NCI-H1417 treated with DMSO at 0.1 percent for 48 hours (cell line): ENCODE measurements at regions not wholly inside any gene's neighbourhood (a gene's known extent, or its start where the extent isn't known, plus 50 kb on each side); places are given as distances from the start of the nearest gene placed in this dataset.
"Not testable (repeated sequence)": the region's sequence is repeated elsewhere in the genome, so short reads cannot be mapped to it uniquely, and the experiment has no call there.

Experiments used
- DNase-seq: peaks from one replicate; lab custom pipeline; 2025; lab: John Stamatoyannopoulos, UW

GRCh38 chr6:15904651-15905376 is 224.1 kb upstream of the MYLIP start:
- DNase-seq = no peak

- DNase-seq = no peak
Measured at GRCh38 chr6:15901141-15902115, 227.5 kb upstream of the MYLIP start.

GRCh38 chr6:15898693-15899092 is 230.2 kb upstream of the MYLIP start:
- DNase-seq = no peak

- DNase-seq = no peak
Measured at GRCh38 chr6:15897063-15897876, 231.6 kb upstream of the MYLIP start.

GRCh38 chr6:15894973-15895725 is 232.3 kb upstream of the DTNBP1 start:
- no peak for DNase-seq

- no peak for DNase-seq
Measured at GRCh38 chr6:15893556-15894253, 230.9 kb upstream of the DTNBP1 start.

GRCh38 chr6:15892369-15892768 is 229.5 kb upstream of the DTNBP1 start:
- DNase-seq = no peak

- no peak for DNase-seq
Measured at GRCh38 chr6:15888798-15889772, 226.3 kb upstream of the DTNBP1 start.

- DNase-seq = no peak
Measured at GRCh38 chr6:15887491-15888461, 224.9 kb upstream of the DTNBP1 start.

- DNase-seq = no peak
Measured at GRCh38 chr6:15885624-15886023, 222.8 kb upstream of the DTNBP1 start.

GRCh38 chr6:15883593-15883992 is 220.8 kb upstream of the DTNBP1 start:
- not testable (repeated sequence) for DNase-seq

- DNase-seq = no peak
Measured at GRCh38 chr6:15882915-15883314, 220.1 kb upstream of the DTNBP1 start.

- DNase-seq = no peak
Measured at GRCh38 chr6:15882345-15882744, 219.5 kb upstream of the DTNBP1 start.

- DNase-seq = no peak
Measured at GRCh38 chr6:15881150-15881549, 218.3 kb upstream of the DTNBP1 start.

GRCh38 chr6:15880262-15880973 is 217.6 kb upstream of the DTNBP1 start:
- no peak for DNase-seq

GRCh38 chr6:15879371-15880261 is 216.8 kb upstream of the DTNBP1 start:
- peak; percentile 1 for DNase-seq

GRCh38 chr6:15877231-15877630 is 214.4 kb upstream of the DTNBP1 start:
- no peak for DNase-seq
